OCI-LY1 (cell line): ENCODE measurements at regions not wholly inside any gene's neighbourhood (a gene's known extent, or its start where the extent isn't known, plus 50 kb on each side); places are given as distances from the start of the nearest gene placed in this dataset.

Source experiments
- H2AFZ ChIP-seq: fragments of 200-600 bp; sonication (generic), shearing (Covaris generic); 2 replicates; pipeline ENCODE4 v1.6.0; 2014; ENCODE audit warnings: antibody characterized with exemption, mild to moderate bottlenecking, low read length
- H3F3A ChIP-seq: fragments of 200-600 bp; sonication (generic), shearing (Covaris generic); 2 replicates; pipeline ENCODE4 v1.6.0; 2014; ENCODE audit warnings: mild to moderate bottlenecking, antibody characterized with exemption, low read length, moderate library complexity; ENCODE audit not compliant: insufficient read depth
- H3K27ac ChIP-seq: fragments of 200-600 bp; sonication (generic); 2 replicates; pipeline ENCODE4 v1.5.1; 2014; ENCODE audit warnings: low read length, mixed run types, mild to moderate bottlenecking, low read depth; ENCODE audit not compliant: poor library complexity, severe bottlenecking
- H3K27me3 ChIP-seq: fragments of 200-600 bp; sonication (generic); 2 replicates; pipeline ENCODE4 v1.6.0; 2014; ENCODE audit warnings: antibody characterized with exemption, mild to moderate bottlenecking, low read length, moderate library complexity; ENCODE audit not compliant: insufficient read depth
- H3K36me3 ChIP-seq: fragments of 200-600 bp; sonication (generic); 2 replicates; pipeline ENCODE4 v1.6.1; 2014; ENCODE audit warnings: mild to moderate bottlenecking, antibody characterized with exemption, low read length, moderate library complexity, mixed read lengths; ENCODE audit not compliant: insufficient read depth
- H3K4me1 ChIP-seq: fragments of 200-600 bp; sonication (generic); 2 replicates; pipeline ENCODE4 v1.5.1; 2014; ENCODE audit warnings: mild to moderate bottlenecking, low read length, moderate library complexity; ENCODE audit not compliant: insufficient read depth, severe bottlenecking
- H3K4me2 ChIP-seq: fragments of 200-600 bp; sonication (generic), shearing (Covaris generic); 2 replicates; pipeline ENCODE4 v1.6.1; 2014; ENCODE audit warnings: low read length
- H3K4me3 ChIP-seq: fragments of 200-600 bp; sonication (generic); 2 replicates; pipeline ENCODE4 v1.5.1; 2014; ENCODE audit warnings: low read length, low read depth, mild to moderate bottlenecking, mixed read lengths; ENCODE audit not compliant: poor library complexity, severe bottlenecking
- H3K79me2 ChIP-seq: fragments of 200-600 bp; shearing (Covaris generic); 2 replicates; pipeline ENCODE4 v1.6.1; 2016; ENCODE audit warnings: mixed run types, low read length, mixed read lengths; ENCODE audit not compliant: insufficient read depth
- H3K9ac ChIP-seq: fragments of 200-600 bp; sonication (generic), shearing (Covaris generic); 2 replicates; pipeline ENCODE4 v1.6.1; 2014; ENCODE audit warnings: mild to moderate bottlenecking, low read length, mixed read lengths
- H3K9me2 ChIP-seq: fragments of 200-600 bp; sonication (generic), shearing (Covaris generic); 2 replicates; pipeline ENCODE4 v1.6.1; 2014; ENCODE audit warnings: low read depth, mild to moderate bottlenecking, low read length, mixed read lengths
- H3K9me3 ChIP-seq: fragments of 200-600 bp; shearing (Covaris generic); 2 replicates; pipeline ENCODE4 v1.6.1; 2014; ENCODE audit warnings: low read length, mixed read lengths
- H4K20me1 ChIP-seq: fragments of 200-600 bp; sonication (generic), shearing (Covaris generic); 2 replicates; pipeline ENCODE4 v1.6.0; 2016; ENCODE audit warnings: mild to moderate bottlenecking, low read length; ENCODE audit not compliant: insufficient read depth
- EZH2 ChIP-seq: fragments of 200-600 bp; sonication (generic), shearing (Covaris generic); IDR thresholded peaks from 2 replicates; pipeline ENCODE4 v1.8.0; 2017; ENCODE audit warnings: borderline replicate concordance, mixed run types, mild to moderate bottlenecking, antibody characterized with exemption, low read length, moderate library complexity, mixed read lengths
- TF ChIP-seq, protein P1 (sequence below): fragments of 200-600 bp; sonication (generic), shearing (Covaris generic); IDR thresholded peaks from 2 replicates; pipeline ENCODE4 v1.5.1; 2017; ENCODE audit warnings: mild to moderate bottlenecking, antibody characterized with exemption, low read length, moderate library complexity, mixed read lengths

DNA sequence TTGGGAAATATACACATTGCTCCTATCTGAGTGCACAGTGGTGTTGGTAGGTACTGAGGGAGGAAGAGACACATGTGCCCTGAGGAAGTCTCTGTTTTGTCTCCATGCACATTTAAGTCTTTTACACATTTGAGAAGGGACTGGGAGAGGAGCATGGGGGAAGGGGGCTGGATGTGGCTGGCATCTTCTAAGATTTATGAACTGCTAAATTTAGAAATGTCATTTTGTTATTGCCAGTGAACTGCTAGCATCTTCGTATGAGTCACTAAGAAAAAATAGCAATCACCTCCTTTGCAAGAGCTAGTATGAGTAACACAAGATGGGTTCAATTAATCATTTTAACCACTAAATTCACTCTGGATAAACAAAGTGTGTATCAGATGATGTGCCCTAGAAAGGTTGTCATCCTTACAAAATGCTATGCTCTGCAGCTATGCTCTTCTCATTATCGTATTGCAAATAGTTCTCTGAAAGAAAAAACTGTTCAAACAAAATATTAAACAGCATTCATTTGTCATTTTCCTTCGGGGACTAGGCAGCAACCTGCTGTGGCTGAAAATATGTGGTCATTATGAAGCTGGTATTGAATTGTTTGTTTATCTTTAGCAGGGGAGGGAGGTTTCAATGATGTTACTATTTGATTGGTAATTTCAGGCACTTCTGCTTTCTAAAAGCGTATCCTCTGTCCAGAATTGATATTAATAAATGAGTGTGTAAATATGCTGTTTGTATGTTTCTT, 236.5 kb downstream of the DMRTA1 start:
- Histone ChIP-seq H3K9ac (no peak overlapping the region), H3K9me3 (no peaks in the 10 kb centered on the region), H2AFZ (no peak overlapping the region), H3K9me2 (no peaks in the 10 kb centered on the region), H3F3A (no peaks in the 10 kb centered on the region), H3K4me1 (no peaks in the 10 kb centered on the region), H3K79me2 (no peaks in the 10 kb centered on the region), H3K36me3 (no peaks in the 10 kb centered on the region), H3K27me3 (no peaks in the 10 kb centered on the region), H3K4me3 (no peak overlapping the region), H3K27ac (no peak overlapping the region), H3K4me2 (no peak overlapping the region), H4K20me1 (no peaks in the 10 kb centered on the region)
- TF ChIP-seq EZH2, result no peak
- TF ChIP-seq, protein P1, sequence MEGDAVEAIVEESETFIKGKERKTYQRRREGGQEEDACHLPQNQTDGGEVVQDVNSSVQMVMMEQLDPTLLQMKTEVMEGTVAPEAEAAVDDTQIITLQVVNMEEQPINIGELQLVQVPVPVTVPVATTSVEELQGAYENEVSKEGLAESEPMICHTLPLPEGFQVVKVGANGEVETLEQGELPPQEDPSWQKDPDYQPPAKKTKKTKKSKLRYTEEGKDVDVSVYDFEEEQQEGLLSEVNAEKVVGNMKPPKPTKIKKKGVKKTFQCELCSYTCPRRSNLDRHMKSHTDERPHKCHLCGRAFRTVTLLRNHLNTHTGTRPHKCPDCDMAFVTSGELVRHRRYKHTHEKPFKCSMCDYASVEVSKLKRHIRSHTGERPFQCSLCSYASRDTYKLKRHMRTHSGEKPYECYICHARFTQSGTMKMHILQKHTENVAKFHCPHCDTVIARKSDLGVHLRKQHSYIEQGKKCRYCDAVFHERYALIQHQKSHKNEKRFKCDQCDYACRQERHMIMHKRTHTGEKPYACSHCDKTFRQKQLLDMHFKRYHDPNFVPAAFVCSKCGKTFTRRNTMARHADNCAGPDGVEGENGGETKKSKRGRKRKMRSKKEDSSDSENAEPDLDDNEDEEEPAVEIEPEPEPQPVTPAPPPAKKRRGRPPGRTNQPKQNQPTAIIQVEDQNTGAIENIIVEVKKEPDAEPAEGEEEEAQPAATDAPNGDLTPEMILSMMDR, result no peak

DNA sequence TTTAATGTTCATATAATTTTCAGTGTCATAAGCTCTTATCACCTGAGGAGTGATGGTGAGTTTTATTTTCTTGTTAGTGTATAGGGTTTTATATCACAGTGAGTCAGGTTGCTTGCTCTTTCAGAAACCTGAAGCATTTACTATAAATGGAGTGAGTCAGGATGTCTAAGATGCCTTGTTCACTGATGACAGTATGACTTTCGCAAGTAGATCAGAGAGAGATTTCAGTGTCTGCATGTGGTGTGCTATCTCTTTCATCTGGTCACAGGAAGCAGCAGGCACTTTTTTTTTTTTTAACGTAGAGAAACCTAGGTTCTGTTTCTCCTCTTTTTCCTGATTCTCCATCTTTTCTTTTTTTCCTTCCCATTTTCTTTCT, 237.1 kb downstream of the DMRTA1 start:
- H3K4me3 ChIP-seq, result no peak overlapping the region
- no peak overlapping the region for H3K4me2 ChIP-seq
- no peak overlapping the region for H3K27ac ChIP-seq
- no peaks in the 10 kb centered on the region for H3F3A ChIP-seq
- H3K79me2 ChIP-seq, result no peaks in the 10 kb centered on the region
- H3K36me3 ChIP-seq, result no peaks in the 10 kb centered on the region
- H3K9me2 ChIP-seq, result no peaks in the 10 kb centered on the region
- H2AFZ ChIP-seq, result no peak overlapping the region
- no peaks in the 10 kb centered on the region for H3K4me1 ChIP-seq
- no peaks in the 10 kb centered on the region for H3K9me3 ChIP-seq
- H4K20me1 ChIP-seq, result no peaks in the 10 kb centered on the region
- no peaks in the 10 kb centered on the region for H3K27me3 ChIP-seq
- H3K9ac ChIP-seq, result no peak overlapping the region
- TF ChIP-seq, protein P1, result no peak
- TF ChIP-seq EZH2, result no peak

DNA sequence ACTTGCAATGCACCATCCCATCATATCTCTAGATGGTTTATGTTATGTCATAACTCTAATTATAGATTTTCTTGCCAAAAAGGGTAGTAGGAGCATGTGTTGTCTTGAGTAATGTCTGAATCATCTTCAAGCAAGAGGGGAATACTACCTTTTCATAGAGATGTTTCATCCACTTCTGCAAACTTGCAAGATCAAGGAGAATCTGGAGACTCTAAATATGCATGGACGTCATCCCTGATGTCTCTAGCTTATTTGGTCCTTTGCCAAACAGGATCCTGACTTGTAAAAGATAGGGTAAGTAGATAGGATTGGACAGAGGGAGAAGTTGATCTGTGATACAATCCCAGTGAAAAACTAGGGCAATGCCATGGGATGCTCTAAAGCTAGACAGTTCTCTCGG, 246.5 kb downstream of the DMRTA1 start:
- Histone ChIP-seq H3K27me3 (no peaks in the 10 kb centered on the region), H3K4me2 (no peak overlapping the region), H3K9ac (no peak overlapping the region), H3F3A (no peaks in the 10 kb centered on the region), H4K20me1 (no peaks in the 10 kb centered on the region), H3K79me2 (no peaks in the 10 kb centered on the region), H3K9me2 (no peaks in the 10 kb centered on the region), H2AFZ (no peak overlapping the region), H3K27ac (no peak overlapping the region), H3K4me1 (no peaks in the 10 kb centered on the region), H3K4me3 (no peak overlapping the region), H3K36me3 (no peaks in the 10 kb centered on the region), H3K9me3 (no peaks in the 10 kb centered on the region)
- TF ChIP-seq EZH2, result no peak
- TF ChIP-seq, protein P1, result no peak
